ENCODE measurements at regions not wholly inside any gene's neighbourhood (a gene's known extent, or its start where the extent isn't known, plus 50 kb on each side); places are given as distances from the start of the nearest gene placed in this dataset.

GRCh38 chr4:8691151-8691775 is 98.7 kb downstream of the CPZ start:
- 85 to 88% methylated on average over 25 to 27 of the region's 27 CpGs for WGBS, 2 donors
- Histone ChIP-seq H3K27me3 (peaks cover 0 to 4% (median 0%) of the 10 kb centered on the region in 4 donors), H3K4me1 (no peaks in the 10 kb centered on the region), H3K4me3 (no peak overlapping the region), H3K36me3 (no peaks in the 10 kb centered on the region), H3K9me3 (no peaks in the 10 kb centered on the region), H3K27ac (no peak overlapping the region)
- DNase-seq (peak in 1 of 2 donors; percentile 57), ATAC-seq (ENCODE audit: low FRiP score in 2 of 2) (no peak)
- TF ChIP-seq POLR2A (IDR thresholded peaks at IDR 0.05) (no peak), CTCF (IDR thresholded peaks at IDR 0.05) (no peak), POLR2AphosphoS5 (IDR thresholded peaks at IDR 0.05) (no peak), EP300 (IDR thresholded peaks at IDR 0.05) (no peak)

- no peak overlapping the region for H3K27ac ChIP-seq
- ATAC-seq (ENCODE audit: low FRiP score in 2 of 2), result no peak
- no peak overlapping the region for H3K4me3 ChIP-seq
- TF ChIP-seq POLR2AphosphoS5 (IDR thresholded peaks at IDR 0.05), result no peak
- no peak for TF ChIP-seq EP300 (IDR thresholded peaks at IDR 0.05)
- TF ChIP-seq CTCF (IDR thresholded peaks at IDR 0.05), result no peak
- TF ChIP-seq POLR2A (IDR thresholded peaks at IDR 0.05), result no peak
- peaks cover 0 to 4% (median 0%) of the 10 kb centered on the region in 4 donors for H3K27me3 ChIP-seq
- no peaks in the 10 kb centered on the region for H3K9me3 ChIP-seq
- DNase-seq, result peak; percentile 12 to 63
- WGBS, 2 donors, result 64 to 65% methylated on average over 13 to 23 of the region's 23 CpGs
- no peaks in the 10 kb centered on the region for H3K4me1 ChIP-seq
- H3K36me3 ChIP-seq, result no peaks in the 10 kb centered on the region
Observed at GRCh38 chr4:8690216-8691150, 97.9 kb downstream of the CPZ start.

DNA sequence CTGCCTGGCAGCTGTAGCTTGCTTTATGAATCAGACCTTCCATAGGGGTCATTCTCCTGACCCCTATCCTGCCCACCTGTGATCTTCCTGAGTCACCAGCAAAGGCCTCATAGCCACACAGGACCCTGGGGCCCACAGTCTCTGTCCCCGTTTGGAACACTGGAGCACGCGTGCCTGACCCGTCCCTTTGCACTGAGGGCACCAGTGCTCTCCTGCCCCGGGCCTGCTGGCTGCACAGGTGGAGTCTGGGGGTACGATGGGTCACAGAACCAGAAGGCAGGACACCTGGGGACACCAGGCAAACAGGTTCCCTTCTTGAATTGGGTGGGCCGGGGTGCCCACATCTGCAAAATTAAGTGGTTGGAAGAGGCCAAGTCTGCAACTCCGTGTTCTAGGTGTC is 97.2 kb downstream of the CPZ start:
- no peak for TF ChIP-seq CTCF (IDR thresholded peaks at IDR 0.05)
- no peak for TF ChIP-seq EP300 (IDR thresholded peaks at IDR 0.05)
- TF ChIP-seq POLR2AphosphoS5 (IDR thresholded peaks at IDR 0.05), result no peak
- TF ChIP-seq POLR2A (IDR thresholded peaks at IDR 0.05), result no peak
- no peaks in the 10 kb centered on the region for H3K36me3 ChIP-seq
- H3K27me3 ChIP-seq, result peaks cover 0 to 4% (median 0%) of the 10 kb centered on the region in 4 donors
- WGBS, 2 donors, result 76 to 83% methylated on average over 6 to 8 of the region's 8 CpGs
- H3K4me1 ChIP-seq, result no peaks in the 10 kb centered on the region
- ATAC-seq (ENCODE audit: low FRiP score in 2 of 2), result no peak
- H3K27ac ChIP-seq, result no peak overlapping the region
- DNase-seq, result peak; percentile 15 to 34
- no peak overlapping the region for H3K4me3 ChIP-seq
- H3K9me3 ChIP-seq, result no peaks in the 10 kb centered on the region

DNA sequence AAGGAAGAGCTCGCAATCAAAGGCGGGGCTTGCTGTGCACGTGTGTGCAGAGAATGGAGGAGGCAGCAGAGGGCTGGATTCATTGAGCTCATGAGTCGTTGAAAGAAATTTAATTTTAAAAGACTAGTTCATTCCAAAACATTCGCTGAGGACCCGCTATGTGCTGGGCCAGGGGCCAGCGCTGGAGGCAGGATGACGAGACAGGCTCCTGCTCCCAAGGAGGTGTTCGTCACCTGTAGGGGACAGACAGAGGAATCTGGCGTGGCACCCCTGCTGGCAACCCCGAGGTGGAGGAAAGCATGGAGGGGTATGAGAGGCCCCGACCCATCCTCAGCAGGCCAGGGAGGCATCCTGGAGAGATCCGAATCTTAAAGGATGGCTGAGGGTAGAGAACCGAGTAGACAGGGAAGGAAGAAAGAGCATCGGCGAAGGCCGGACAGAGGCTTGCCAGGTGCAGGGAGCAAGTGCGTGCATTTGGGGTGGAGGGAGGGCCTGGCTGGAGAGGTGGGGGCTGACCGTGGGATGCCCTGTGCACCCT is 96.4 kb downstream of the CPZ start:
- ATAC-seq (ENCODE audit: low FRiP score in 2 of 2), result no peak
- WGBS, 2 donors, result 66 to 70% methylated on average over 19 of the region's 19 CpGs
- Histone ChIP-seq H3K9me3 (no peaks in the 10 kb centered on the region), H3K4me3 (no peak overlapping the region), H3K27ac (no peak overlapping the region), H3K4me1 (no peaks in the 10 kb centered on the region), H3K36me3 (no peaks in the 10 kb centered on the region), H3K27me3 (peaks cover 0 to 4% (median 0%) of the 10 kb centered on the region in 4 donors)
- TF ChIP-seq EP300 (IDR thresholded peaks at IDR 0.05) (no peak), POLR2A (IDR thresholded peaks at IDR 0.05) (no peak), CTCF (IDR thresholded peaks at IDR 0.05) (no peak), POLR2AphosphoS5 (IDR thresholded peaks at IDR 0.05) (no peak)
- peak in 1 of 2 donors; percentile 50 for DNase-seq

All from upper lobe of left lung (tissue), 6 donors.